Esophagus squamous epithelium (tissue), 4 donors: ENCODE measurements at regions not wholly inside any gene's neighbourhood (a gene's known extent, or its start where the extent isn't known, plus 50 kb on each side); places are given as distances from the start of the nearest gene placed in this dataset.

Source experiments
- POLR2A ChIP-seq, 4 donors: fragments of 450-650 bp; IDR thresholded peaks; one replicate each; pipeline ENCODE4 v1.6.1; 2017; ENCODE audit warnings: antibody characterized with exemption in 4 of 4, mild to moderate bottlenecking in 4 of 4, moderate library complexity in 3 of 4
- TF ChIP-seq, protein P1 (sequence below), 6 experiments: fragments of 450-650 bp in 4 of 6; fragments of 200-600 bp in 2 of 6; sonication (generic) in 2 of 6; IDR thresholded peaks; one replicate each; pipeline ENCODE4 v1.5.1; 2016 to 2019; ENCODE audit warnings: antibody characterized with exemption in 6 of 6, mild to moderate bottlenecking in 4 of 6, moderate library complexity in 4 of 6

DNA sequence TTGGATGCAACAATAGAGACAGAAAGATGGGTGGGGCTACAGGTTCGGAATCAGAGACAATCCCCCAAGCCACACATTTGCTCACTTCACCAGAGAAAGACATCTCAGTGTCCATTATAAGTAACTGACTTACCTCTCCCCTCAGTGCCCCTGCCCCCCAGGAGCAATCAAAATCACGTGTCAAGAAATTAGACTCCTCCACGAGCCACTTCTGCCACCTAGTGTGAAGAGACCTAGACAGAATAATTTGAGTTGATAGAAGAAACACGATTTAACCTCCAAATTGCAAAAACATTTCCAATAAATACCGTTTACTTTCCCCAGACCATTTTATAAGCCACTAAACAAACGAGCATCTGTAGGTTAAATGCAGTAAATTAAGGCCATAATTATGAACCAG is 123.2 kb downstream of the SLC30A10 start:
- TF ChIP-seq, protein P1, sequence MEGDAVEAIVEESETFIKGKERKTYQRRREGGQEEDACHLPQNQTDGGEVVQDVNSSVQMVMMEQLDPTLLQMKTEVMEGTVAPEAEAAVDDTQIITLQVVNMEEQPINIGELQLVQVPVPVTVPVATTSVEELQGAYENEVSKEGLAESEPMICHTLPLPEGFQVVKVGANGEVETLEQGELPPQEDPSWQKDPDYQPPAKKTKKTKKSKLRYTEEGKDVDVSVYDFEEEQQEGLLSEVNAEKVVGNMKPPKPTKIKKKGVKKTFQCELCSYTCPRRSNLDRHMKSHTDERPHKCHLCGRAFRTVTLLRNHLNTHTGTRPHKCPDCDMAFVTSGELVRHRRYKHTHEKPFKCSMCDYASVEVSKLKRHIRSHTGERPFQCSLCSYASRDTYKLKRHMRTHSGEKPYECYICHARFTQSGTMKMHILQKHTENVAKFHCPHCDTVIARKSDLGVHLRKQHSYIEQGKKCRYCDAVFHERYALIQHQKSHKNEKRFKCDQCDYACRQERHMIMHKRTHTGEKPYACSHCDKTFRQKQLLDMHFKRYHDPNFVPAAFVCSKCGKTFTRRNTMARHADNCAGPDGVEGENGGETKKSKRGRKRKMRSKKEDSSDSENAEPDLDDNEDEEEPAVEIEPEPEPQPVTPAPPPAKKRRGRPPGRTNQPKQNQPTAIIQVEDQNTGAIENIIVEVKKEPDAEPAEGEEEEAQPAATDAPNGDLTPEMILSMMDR (IDR thresholded peaks at IDR 0.05): no peak
- TF ChIP-seq POLR2A (IDR thresholded peaks at IDR 0.05): no peak
